ENCODE measurements at regions not wholly inside any gene's neighbourhood (a gene's known extent, or its start where the extent isn't known, plus 50 kb on each side); places are given as distances from the start of the nearest gene placed in this dataset.

- TF ChIP-seq, protein P1, sequence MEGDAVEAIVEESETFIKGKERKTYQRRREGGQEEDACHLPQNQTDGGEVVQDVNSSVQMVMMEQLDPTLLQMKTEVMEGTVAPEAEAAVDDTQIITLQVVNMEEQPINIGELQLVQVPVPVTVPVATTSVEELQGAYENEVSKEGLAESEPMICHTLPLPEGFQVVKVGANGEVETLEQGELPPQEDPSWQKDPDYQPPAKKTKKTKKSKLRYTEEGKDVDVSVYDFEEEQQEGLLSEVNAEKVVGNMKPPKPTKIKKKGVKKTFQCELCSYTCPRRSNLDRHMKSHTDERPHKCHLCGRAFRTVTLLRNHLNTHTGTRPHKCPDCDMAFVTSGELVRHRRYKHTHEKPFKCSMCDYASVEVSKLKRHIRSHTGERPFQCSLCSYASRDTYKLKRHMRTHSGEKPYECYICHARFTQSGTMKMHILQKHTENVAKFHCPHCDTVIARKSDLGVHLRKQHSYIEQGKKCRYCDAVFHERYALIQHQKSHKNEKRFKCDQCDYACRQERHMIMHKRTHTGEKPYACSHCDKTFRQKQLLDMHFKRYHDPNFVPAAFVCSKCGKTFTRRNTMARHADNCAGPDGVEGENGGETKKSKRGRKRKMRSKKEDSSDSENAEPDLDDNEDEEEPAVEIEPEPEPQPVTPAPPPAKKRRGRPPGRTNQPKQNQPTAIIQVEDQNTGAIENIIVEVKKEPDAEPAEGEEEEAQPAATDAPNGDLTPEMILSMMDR (conservative IDR thresholded peaks at IDR 0.05; ENCODE audit: control insufficient read depth, insufficient read depth, low read depth, low read length) = no peak
- DNase-seq (ENCODE audit: low read depth) = peak; percentile 79
- no peak overlapping the region for H3K4me3 ChIP-seq (ENCODE audit: control insufficient read depth, low read depth, low read length)
These were observed 135.2 kb upstream of the PRSS1 start for GRCh38 chr7:142614116-142614515.

DNA sequence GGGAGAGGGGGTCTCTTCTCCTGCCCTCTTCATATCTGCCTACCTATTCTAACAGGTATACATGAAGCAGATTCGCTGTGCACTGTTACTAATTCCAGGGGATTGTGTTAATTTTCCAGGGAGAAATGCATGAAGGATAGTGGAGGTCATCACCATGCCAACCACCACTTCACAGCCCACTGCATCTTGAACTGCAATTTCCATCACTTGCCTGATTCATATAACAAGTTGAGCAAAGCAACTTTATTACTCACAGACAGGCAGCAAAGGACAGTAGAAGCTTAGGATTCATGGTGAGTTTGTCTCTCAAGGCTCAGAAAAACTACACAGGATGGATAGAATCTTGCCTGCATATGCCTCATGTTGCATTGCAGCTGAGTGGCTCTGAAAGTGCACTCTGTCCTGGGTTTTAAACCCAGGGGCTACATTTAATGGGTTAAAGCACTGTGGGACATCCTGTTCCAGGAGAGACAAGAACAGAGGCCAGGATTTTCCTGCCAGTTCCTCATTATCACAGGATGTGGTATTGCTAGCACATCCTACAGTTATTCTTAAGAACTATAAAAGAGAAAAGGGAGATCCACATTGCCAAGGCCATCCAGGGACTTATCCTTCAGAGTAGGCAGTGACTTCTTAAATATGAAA lies 136.9 kb upstream of the PRSS1 start:
- DNase-seq (ENCODE audit: low read depth) = peak; percentile 83
- H3K4me3 ChIP-seq (ENCODE audit: control insufficient read depth, low read depth, low read length) = no peak overlapping the region
- TF ChIP-seq, protein P1 (conservative IDR thresholded peaks at IDR 0.05; ENCODE audit: control insufficient read depth, insufficient read depth, low read depth, low read length) = no peak

GRCh38 chr7:142611566-142612236 lies 137.6 kb upstream of the PRSS1 start:
- TF ChIP-seq, protein P1 (conservative IDR thresholded peaks at IDR 0.05; ENCODE audit: control insufficient read depth, insufficient read depth, low read depth, low read length) = no peak
- no peak overlapping the region for H3K4me3 ChIP-seq (ENCODE audit: control insufficient read depth, low read depth, low read length)
- DNase-seq (ENCODE audit: low read depth) = peak; percentile 69

DNA sequence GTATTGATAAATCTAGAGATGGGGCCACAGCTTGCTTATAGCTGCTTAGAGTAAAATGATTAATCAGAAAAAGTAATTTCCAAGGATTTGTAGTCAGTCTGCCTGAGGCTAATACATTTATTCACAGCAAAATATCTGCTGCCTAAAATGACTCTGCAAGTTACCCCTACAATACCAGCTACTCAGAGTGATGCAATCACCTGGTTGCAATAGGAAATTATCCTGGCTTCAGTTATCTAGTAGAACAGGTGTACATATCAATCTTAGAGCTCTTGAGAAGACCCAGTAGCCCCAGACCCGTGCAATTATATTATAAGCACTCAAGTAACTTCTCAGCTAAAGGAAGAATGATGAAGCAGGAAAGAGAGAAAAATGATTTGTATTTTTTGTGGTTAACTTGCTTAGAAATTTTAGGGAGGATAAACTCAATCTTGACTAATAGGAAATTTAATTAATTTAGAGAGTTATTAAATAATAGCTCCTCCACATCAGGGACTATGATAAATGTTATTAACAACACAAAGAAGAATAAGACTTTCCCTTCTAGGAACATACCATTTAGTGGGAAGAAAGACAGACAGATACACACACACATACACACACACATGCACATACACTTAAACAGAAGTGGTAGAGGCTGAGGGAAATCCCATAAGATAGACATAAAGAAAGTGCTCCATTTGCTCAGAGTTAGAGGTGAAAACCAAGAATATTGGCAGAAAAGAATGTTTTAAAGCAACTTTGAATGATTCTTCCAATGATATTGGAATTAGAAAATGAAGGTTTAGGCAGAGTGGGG lies 140.4 kb upstream of the PRSS1 start:
- no peak for DNase-seq (ENCODE audit: low read depth)
- H3K4me3 ChIP-seq (ENCODE audit: control insufficient read depth, low read depth, low read length) = no peak overlapping the region
- TF ChIP-seq, protein P1 (conservative IDR thresholded peaks at IDR 0.05; ENCODE audit: control insufficient read depth, insufficient read depth, low read depth, low read length) = no peak

DNA sequence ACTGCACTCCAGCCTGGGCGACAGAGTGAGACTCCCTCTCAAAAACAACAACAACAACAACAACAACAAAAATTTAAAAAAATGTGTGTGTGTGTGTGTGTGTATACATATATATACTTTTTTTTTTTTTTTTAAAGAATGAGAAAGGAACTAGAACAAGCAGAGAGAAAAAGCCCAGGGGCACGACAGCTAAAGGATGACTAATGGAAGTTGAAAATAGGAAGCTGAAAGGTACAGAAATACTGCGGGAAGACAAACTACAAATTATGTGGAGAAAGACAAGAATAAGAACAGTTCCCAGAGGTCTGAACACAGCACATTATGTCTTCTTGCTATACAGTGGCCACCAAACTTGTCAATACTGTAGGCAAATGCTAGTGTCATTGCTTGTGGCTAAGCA lies 141.9 kb upstream of the PRSS1 start:
- TF ChIP-seq, protein P1 (conservative IDR thresholded peaks at IDR 0.05; ENCODE audit: control insufficient read depth, insufficient read depth, low read depth, low read length) = no peak
- no peak overlapping the region for H3K4me3 ChIP-seq (ENCODE audit: control insufficient read depth, low read depth, low read length)
- no peak for DNase-seq (ENCODE audit: low read depth)

DNA sequence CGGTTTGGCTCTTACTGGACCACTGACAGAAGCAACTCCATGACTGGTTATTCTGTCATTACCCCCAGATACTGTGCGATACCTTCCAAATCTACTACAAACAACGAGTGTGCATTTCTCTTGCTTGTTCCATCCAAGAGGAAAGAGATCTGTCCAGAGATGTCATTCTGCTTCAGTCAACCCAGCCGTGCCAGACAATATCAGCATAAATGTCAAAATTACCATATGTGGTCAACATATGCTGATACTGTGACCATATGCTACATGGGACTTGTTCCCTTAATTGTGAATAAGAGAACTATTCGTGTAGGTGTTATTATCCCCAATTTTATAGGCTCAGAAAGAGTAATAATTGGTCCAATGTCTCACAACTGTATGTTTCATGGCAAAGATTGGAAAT lies 143.2 kb upstream of the PRSS1 start:
- DNase-seq (ENCODE audit: low read depth) = no peak
- TF ChIP-seq, protein P1 (conservative IDR thresholded peaks at IDR 0.05; ENCODE audit: control insufficient read depth, insufficient read depth, low read depth, low read length) = no peak

More for the DNA sequence above, 143.2 kb upstream of the PRSS1 start:
- H3K4me3 ChIP-seq (ENCODE audit: control insufficient read depth, low read depth, low read length) = no peak overlapping the region
